SHP77 treated with DMSO at 0.1 percent for 48 hours (cell line): ENCODE measurements at regions not wholly inside any gene's neighbourhood (a gene's known extent, or its start where the extent isn't known, plus 50 kb on each side); places are given as distances from the start of the nearest gene placed in this dataset.

Experiments
- DNase-seq: peaks from one replicate; lab custom pipeline; 2025; lab: John Stamatoyannopoulos, UW

GRCh38 chr21:36532769-36533467 is 53.0 kb upstream of the CLDN14 start:
- no peak for DNase-seq

GRCh38 chr21:36533468-36533848 is 53.5 kb upstream of the CLDN14 start:
- no peak for DNase-seq

- DNase-seq: no peak
Observed at GRCh38 chr21:36534656-36535055, 54.7 kb upstream of the CLDN14 start.

- no peak for DNase-seq
Observed at GRCh38 chr21:36535618-36536241, 55.8 kb upstream of the CLDN14 start.

- no peak for DNase-seq
Observed at GRCh38 chr21:36538761-36539160, 58.8 kb upstream of the CLDN14 start.

- DNase-seq: no peak
Observed at GRCh38 chr21:36539434-36540150, 59.7 kb upstream of the CLDN14 start.

- DNase-seq: no peak
Observed at GRCh38 chr21:36540700-36541099, 60.8 kb upstream of the CLDN14 start.

- DNase-seq: no peak
Observed at GRCh38 chr21:36541721-36542139, 61.8 kb upstream of the CLDN14 start.

- no peak for DNase-seq
Observed at GRCh38 chr21:36542312-36543101, 62.6 kb upstream of the CLDN14 start.

GRCh38 chr21:36543924-36544323 is 64.0 kb upstream of the CLDN14 start:
- DNase-seq: no peak

- DNase-seq: no peak
Observed at GRCh38 chr21:36544545-36544944, 64.6 kb upstream of the CLDN14 start.

GRCh38 chr21:36545776-36546511 is 66.0 kb upstream of the CLDN14 start:
- no peak for DNase-seq

- no peak for DNase-seq
Observed at GRCh38 chr21:36547464-36547863, 67.5 kb upstream of the CLDN14 start.

- no peak for DNase-seq
Observed at GRCh38 chr21:36548866-36549265, 68.9 kb upstream of the CLDN14 start.

GRCh38 chr21:36549470-36549869 is 69.5 kb upstream of the CLDN14 start:
- no peak for DNase-seq

GRCh38 chr21:36550761-36551160 is 70.8 kb upstream of the CLDN14 start:
- DNase-seq: no peak

GRCh38 chr21:36551321-36551720 is 71.4 kb upstream of the CLDN14 start:
- DNase-seq: no peak

- no peak for DNase-seq
Observed at GRCh38 chr21:36551731-36552433, 72.0 kb upstream of the CLDN14 start.

- no peak for DNase-seq
Observed at GRCh38 chr21:36552434-36552785, 72.5 kb upstream of the CLDN14 start.

GRCh38 chr21:36553406-36553805 is 73.5 kb upstream of the CLDN14 start:
- DNase-seq: no peak
